Heart right ventricle (tissue), 16 donors: ENCODE measurements at regions not wholly inside any gene's neighbourhood (a gene's known extent, or its start where the extent isn't known, plus 50 kb on each side); places are given as distances from the start of the nearest gene placed in this dataset.

Experiments used
- ATAC-seq, 8 donors: fragments of 200-7000 bp; cut with Tn5 transposase; one replicate each; pipeline ENCODE4 v1.9.1; 2020; ENCODE audit warnings: mild to moderate bottlenecking in 8 of 8, moderate library complexity in 8 of 8, moderate number of reproducible peaks in 1 of 8
- DNase-seq, 2 donors: peaks; one replicate each; pipeline ENCODE4 v3.0.0-alpha.2; 2020
- H3K27ac ChIP-seq, 10 donors: fragments of 200-600 bp; sonication (generic) in 2 of 10; one replicate each; pipeline versions ENCODE4 v1.5.0 to v1.8.0; 2020 to 2022; ENCODE audit warnings: mild to moderate bottlenecking in 3 of 10
- H3K27me3 ChIP-seq, 7 donors: fragments of 200-600 bp; one replicate each; pipeline ENCODE4 v1.8.0; 2021 to 2022; ENCODE audit warnings: mild to moderate bottlenecking in 2 of 7
- H3K36me3 ChIP-seq, 9 donors: fragments of 200-600 bp; sonication (generic) in 1 of 9; one replicate each; pipeline versions ENCODE4 v1.5.0 to v1.8.0; 2020 to 2022; ENCODE audit warnings: mild to moderate bottlenecking in 2 of 9
- H3K4me1 ChIP-seq, 9 donors: fragments of 200-600 bp; sonication (generic) in 1 of 9; one replicate each; pipeline versions ENCODE4 v1.5.0 to v1.8.0; 2020 to 2022; ENCODE audit warnings: mild to moderate bottlenecking in 4 of 9
- H3K4me3 ChIP-seq, 10 donors: fragments of 200-600 bp; sonication (generic) in 2 of 10; one replicate each; pipeline versions ENCODE4 v1.5.0 to v1.8.0; 2020 to 2022; ENCODE audit warnings: mild to moderate bottlenecking in 7 of 10, moderate library complexity in 2 of 10
- H3K9me3 ChIP-seq, 11 donors: fragments of 200-600 bp in 10 of 11; sonication (generic) in 2 of 11; one replicate each; pipeline versions ENCODE4 v1.5.0 to v1.8.0; 2013 to 2022; ENCODE audit warnings: mild to moderate bottlenecking in 2 of 11, control low read depth in 1 of 11, moderate library complexity in 1 of 11
- CTCF ChIP-seq, 9 donors: fragments of 200-600 bp; sonication (generic) in 2 of 9; IDR thresholded peaks; one replicate each; pipeline versions ENCODE4 v1.5.0 to v1.8.0; 2021 to 2022; ENCODE audit warnings: antibody characterized with exemption in 9 of 9, mild to moderate bottlenecking in 5 of 9, moderate library complexity in 1 of 9
- WGBS, 2 donors: extraction: QIAGEN DNeasy Blood & Tissue Kit; methylation state at CpG; one replicate each; pipeline ENCODE4 v1.1.7; 2013; ENCODE audit warnings: inconsistent platforms in 1 of 2; 5-methylcytosine and 5-hydroxymethylcytosine counted together
- intact Hi-C, 10 donors: fragments of 100-400 bp; cut with DNase I; formaldehyde crosslinking; loops; one replicate each; pipeline versions ENCODE4 v1.11.1 to v1.14.2; 2022
- donor health status: Arrhythmogenic right ventricular cardiomyopathy.
- donor health status: ischemic (EF 13 %, LVEDD 7.1; RV severe dilation, severe dysfunction).
- donor health status: healthy with polysubstance abuse.
- donor health status: DM: no; HTN: yes; CAD: no.
- donor health status: DM: no; HTN: no; CAD: no.
- donor health status: ischemic (EF 25% LVEDD 6.9; RV normal size, moderate dysfunction).
- donor health status: ischemic (EF 25% LVEDD 5.7; RV mildly dilated, moderate dysfunction).
- donor health status: healthy.
- donor health status: DM: yes; HTN: yes; CAD: no.
- donor health status: Ischemic cardiomyopathy.
- donor health status: ischemic (EF 35%, LVEDD 5.7; RV mildly dilated, moderate dysfunction).
- donor health status: nonischemic (EF 11% LVEDD 7.7; RV severe dilation, severe dysfunction).
- donor health status: DM: yes; HTN: yes; CAD: no.
- donor health status: PGD.
- donor health status: ischemic (EF 29% LVEDD 5.4; RV normal size, mild dysfunction).
- donor health status: nonischemic (EF 23%, LVEDD 6.1; RV moderate dilation, normal function).

GRCh38 chr12:114846771-114847170, 162.8 kb upstream of the TBX3 start:
- Histone ChIP-seq H3K4me3 (no peak overlapping the region), H3K27ac (no peak overlapping the region), H3K4me1 (peaks cover 0 to 7% (median 0%) of the 10 kb centered on the region in 9 donors), H3K9me3 (no peaks in the 10 kb centered on the region), H3K27me3 (peaks cover 0 to 16% (median 0%) of the 10 kb centered on the region in 7 donors), H3K36me3 (no peaks in the 10 kb centered on the region)
- WGBS, 2 donors, result 32 to 42% methylated on average over 8 of the region's 8 CpGs
- no peak for TF ChIP-seq CTCF (IDR thresholded peaks at IDR 0.05)
- intact Hi-C loops, result no loop called here
- ATAC-seq (no peak), DNase-seq (no peak)

GRCh38 chr12:114841557-114842251, 157.7 kb upstream of the TBX3 start:
- peaks cover 0 to 1% (median 0%) of the 10 kb centered on the region in 9 donors for H3K4me1 ChIP-seq
- TF ChIP-seq CTCF (IDR thresholded peaks at IDR 0.05), result no peak
- H3K4me3 ChIP-seq, result no peak overlapping the region
- DNase-seq, result no peak
- peaks cover 0 to 4% (median 0%) of the 10 kb centered on the region in 11 donors for H3K9me3 ChIP-seq
- WGBS, 2 donors, result 70 to 92% methylated on average over 5 of the region's 5 CpGs
- peaks cover 0 to 6% (median 0%) of the 10 kb centered on the region in 7 donors for H3K27me3 ChIP-seq
- H3K27ac ChIP-seq, result no peak overlapping the region
- no peaks in the 10 kb centered on the region for H3K36me3 ChIP-seq
- intact Hi-C loops, result no loop called here
- ATAC-seq, result no peak

GRCh38 chr12:114838480-114838879, 154.5 kb upstream of the TBX3 start:
- H3K4me3 ChIP-seq, result no peak overlapping the region
- no peak overlapping the region for H3K27ac ChIP-seq
- DNase-seq (no peak), ATAC-seq (no peak)
- WGBS, 2 donors, result 89 to 98% methylated on average over 9 of the region's 9 CpGs
- H3K36me3 ChIP-seq, result no peaks in the 10 kb centered on the region
- no peak for TF ChIP-seq CTCF (IDR thresholded peaks at IDR 0.05)
- intact Hi-C loops, result no loop called here
- peaks cover 0 to 18% (median 4%) of the 10 kb centered on the region in 11 donors for H3K9me3 ChIP-seq
- H3K4me1 ChIP-seq, result no peaks in the 10 kb centered on the region
- H3K27me3 ChIP-seq, result no peaks in the 10 kb centered on the region

- H3K27ac ChIP-seq, result no peak overlapping the region
- TF ChIP-seq CTCF (IDR thresholded peaks at IDR 0.05), result no peak
- ATAC-seq (no peak), DNase-seq (no peak)
- 97 to 98% methylated on average over 3 of the region's 3 CpGs for WGBS, 2 donors
- H3K36me3 ChIP-seq, result no peaks in the 10 kb centered on the region
- no peaks in the 10 kb centered on the region for H3K27me3 ChIP-seq
- intact Hi-C loops, result no loop called here
- H3K9me3 ChIP-seq, result peaks cover 0 to 18% (median 4%) of the 10 kb centered on the region in 11 donors
- no peaks in the 10 kb centered on the region for H3K4me1 ChIP-seq
- no peak overlapping the region for H3K4me3 ChIP-seq
Measured at GRCh38 chr12:114836609-114837008, 152.6 kb upstream of the TBX3 start.
